ENCODE measurements at regions not wholly inside any gene's neighbourhood (a gene's known extent, or its start where the extent isn't known, plus 50 kb on each side); places are given as distances from the start of the nearest gene placed in this dataset.
"Not testable (repeated sequence)": the region's sequence is repeated elsewhere in the genome, so short reads cannot be mapped to it uniquely, and the experiment has no call there.

- no peak for DNase-seq (ENCODE audit: low read depth)
These were observed 1840.1 kb upstream of the RAG2 start for GRCh38 chr11:38438091-38438490.

GRCh38 chr11:38425578-38425977, 1827.5 kb upstream of the RAG2 start:
- DNase-seq (ENCODE audit: low read depth): no peak

GRCh38 chr11:38423042-38423441, 1825.0 kb upstream of the RAG2 start:
- DNase-seq (ENCODE audit: low read depth): no peak

GRCh38 chr11:38416141-38416540, 1818.1 kb upstream of the RAG2 start:
- DNase-seq (ENCODE audit: low read depth): no peak

- no peak for DNase-seq (ENCODE audit: low read depth)
These were observed 1813.1 kb upstream of the RAG2 start for GRCh38 chr11:38411149-38411548.

GRCh38 chr11:38402063-38402462, 1804.0 kb upstream of the RAG2 start:
- DNase-seq (ENCODE audit: low read depth): no peak

- DNase-seq (ENCODE audit: low read depth): no peak
These were observed 1794.1 kb upstream of the RAG2 start for GRCh38 chr11:38392176-38392575.

GRCh38 chr11:38384568-38384967, 1786.5 kb upstream of the RAG2 start:
- no peak for DNase-seq (ENCODE audit: low read depth)

GRCh38 chr11:38365274-38365673, 1767.2 kb upstream of the RAG2 start:
- DNase-seq (ENCODE audit: low read depth): no peak

- DNase-seq (ENCODE audit: low read depth): no peak
These were observed 1758.2 kb upstream of the RAG2 start for GRCh38 chr11:38356255-38356654.

- DNase-seq (ENCODE audit: low read depth): no peak
These were observed 1747.2 kb upstream of the RAG2 start for GRCh38 chr11:38345286-38345685.

- DNase-seq (ENCODE audit: low read depth): not testable (repeated sequence)
These were observed 1743.6 kb upstream of the RAG2 start for GRCh38 chr11:38341612-38342011.

GRCh38 chr11:38339835-38340440, 1741.9 kb upstream of the RAG2 start:
- DNase-seq (ENCODE audit: low read depth): no peak

- DNase-seq (ENCODE audit: low read depth): not testable (repeated sequence)
These were observed 1740.0 kb upstream of the RAG2 start for GRCh38 chr11:38338022-38338421.

- no peak for DNase-seq (ENCODE audit: low read depth)
These were observed 1734.0 kb upstream of the RAG2 start for GRCh38 chr11:38332046-38332445.

GRCh38 chr11:38330578-38330977, 1732.5 kb upstream of the RAG2 start:
- DNase-seq (ENCODE audit: low read depth): no peak

- DNase-seq (ENCODE audit: low read depth): no peak
These were observed 1726.1 kb upstream of the RAG2 start for GRCh38 chr11:38323961-38324761.

- no peak for DNase-seq (ENCODE audit: low read depth)
These were observed 1717.1 kb upstream of the RAG2 start for GRCh38 chr11:38315151-38315550.

GRCh38 chr11:38307455-38307854, 1709.4 kb upstream of the RAG2 start:
- no peak for DNase-seq (ENCODE audit: low read depth)

- DNase-seq (ENCODE audit: low read depth): no peak
These were observed 1707.6 kb upstream of the RAG2 start for GRCh38 chr11:38305682-38306081.

GRCh38 chr11:38304926-38305325, 1706.9 kb upstream of the RAG2 start:
- no peak for DNase-seq (ENCODE audit: low read depth)

GRCh38 chr11:38302564-38302963, 1704.5 kb upstream of the RAG2 start:
- DNase-seq (ENCODE audit: low read depth): no peak

- no peak for DNase-seq (ENCODE audit: low read depth)
These were observed 1702.5 kb upstream of the RAG2 start for GRCh38 chr11:38300570-38300969.

Data from EH (cell line).